Activated T-helper 2 cell treated with anti-CD3 and anti-CD28 coated beads, Interferon-gamma antibody, Interleukin-2, Interleukin-4, amounts not matched to agents 10 μg/mL and 5 μg/mL and 100 μg/mL, durations not matched to agents 14 hours and 24 hours and 36 hours (primary cell): ENCODE measurements at regions not wholly inside any gene's neighbourhood (a gene's known extent, or its start where the extent isn't known, plus 50 kb on each side); places are given as distances from the start of the nearest gene placed in this dataset.

Source experiments
- DNase-seq: peaks from one replicate; pipeline ENCODE4 v3.0.0; 2021; ENCODE audit warnings: low spot score
- H3K27ac Mint-ChIP-seq: one replicate; pipeline ENCODE4 v1.8.0; 2021; ENCODE audit warnings: mixed read lengths
- H3K27me3 Mint-ChIP-seq: one replicate; pipeline ENCODE4 v1.8.0; 2021; ENCODE audit warnings: low read depth, mixed read lengths
- H3K36me3 Mint-ChIP-seq: one replicate; pipeline ENCODE4 v1.8.0; 2021; ENCODE audit warnings: low read depth, mixed read lengths
- H3K4me1 Mint-ChIP-seq: one replicate; pipeline ENCODE4 v1.8.0; 2021; ENCODE audit warnings: low read depth, mixed read lengths
- H3K4me3 Mint-ChIP-seq: one replicate; pipeline ENCODE4 v1.8.0; 2021; ENCODE audit warnings: low read depth, mild to moderate bottlenecking, moderate library complexity, mixed read lengths
- H3K9me3 Mint-ChIP-seq: one replicate; pipeline ENCODE4 v1.8.0; 2021; ENCODE audit warnings: mixed read lengths
- intact Hi-C: fragments of 100-400 bp; cut with micrococcal nuclease; formaldehyde crosslinking; loops from one replicate; pipeline ENCODE4 v1.15.1; 2023

GRCh38 chr4:165689159-165689558 lies 183.9 kb upstream of the TLL1 start:
- H3K36me3 Mint-ChIP-seq, result no peaks in the 10 kb centered on the region
- no peaks in the 10 kb centered on the region for H3K4me1 Mint-ChIP-seq
- H3K27me3 Mint-ChIP-seq, result no peaks in the 10 kb centered on the region
- intact Hi-C loops, result no loop called here
- no peaks in the 10 kb centered on the region for H3K9me3 Mint-ChIP-seq
- H3K4me3 Mint-ChIP-seq, result no peak overlapping the region
- no peak overlapping the region for H3K27ac Mint-ChIP-seq
- DNase-seq, result no peak

GRCh38 chr4:165692082-165692481 lies 181.0 kb upstream of the TLL1 start:
- no peak overlapping the region for H3K4me3 Mint-ChIP-seq
- H3K27me3 Mint-ChIP-seq, result no peaks in the 10 kb centered on the region
- intact Hi-C loops, result no loop called here
- no peak overlapping the region for H3K27ac Mint-ChIP-seq
- no peaks in the 10 kb centered on the region for H3K9me3 Mint-ChIP-seq
- no peak for DNase-seq
- no peaks in the 10 kb centered on the region for H3K36me3 Mint-ChIP-seq
- H3K4me1 Mint-ChIP-seq, result no peaks in the 10 kb centered on the region

GRCh38 chr4:165698272-165698671 lies 174.8 kb upstream of the TLL1 start:
- Mint-ChIP-seq H3K4me3 (no peak overlapping the region), H3K36me3 (no peaks in the 10 kb centered on the region), H3K9me3 (no peaks in the 10 kb centered on the region), H3K4me1 (no peaks in the 10 kb centered on the region), H3K27me3 (no peaks in the 10 kb centered on the region), H3K27ac (no peak overlapping the region)
- intact Hi-C loops, result no loop called here
- no peak for DNase-seq

GRCh38 chr4:165699055-165699454 lies 174.0 kb upstream of the TLL1 start:
- H3K36me3 Mint-ChIP-seq, result no peaks in the 10 kb centered on the region
- H3K9me3 Mint-ChIP-seq, result no peaks in the 10 kb centered on the region
- no peaks in the 10 kb centered on the region for H3K27me3 Mint-ChIP-seq
- intact Hi-C loops, result no loop called here
- H3K27ac Mint-ChIP-seq, result no peak overlapping the region
- H3K4me1 Mint-ChIP-seq, result no peaks in the 10 kb centered on the region
- H3K4me3 Mint-ChIP-seq, result no peak overlapping the region
- no peak for DNase-seq

- Mint-ChIP-seq H3K27ac (no peak overlapping the region), H3K9me3 (no peaks in the 10 kb centered on the region), H3K4me1 (no peaks in the 10 kb centered on the region), H3K36me3 (no peaks in the 10 kb centered on the region), H3K27me3 (no peaks in the 10 kb centered on the region), H3K4me3 (no peak overlapping the region)
- intact Hi-C loops, result loop anchor here (5.0 kb wide), 1 partner anchor 164 kb away; no protein-coding TSS in a partner anchor
- no peak for DNase-seq
Observed at GRCh38 chr4:165700855-165701254, 172.2 kb upstream of the TLL1 start.

- DNase-seq, result no peak
- intact Hi-C loops, result no loop called here
- no peak overlapping the region for H3K4me3 Mint-ChIP-seq
- H3K36me3 Mint-ChIP-seq, result no peaks in the 10 kb centered on the region
- no peak overlapping the region for H3K27ac Mint-ChIP-seq
- H3K4me1 Mint-ChIP-seq, result no peaks in the 10 kb centered on the region
- H3K27me3 Mint-ChIP-seq, result no peaks in the 10 kb centered on the region
- H3K9me3 Mint-ChIP-seq, result no peaks in the 10 kb centered on the region
Observed at GRCh38 chr4:165707128-165707527, 165.9 kb upstream of the TLL1 start.

- no peaks in the 10 kb centered on the region for H3K36me3 Mint-ChIP-seq
- H3K9me3 Mint-ChIP-seq, result no peaks in the 10 kb centered on the region
- H3K27ac Mint-ChIP-seq, result no peak overlapping the region
- H3K4me1 Mint-ChIP-seq, result no peaks in the 10 kb centered on the region
- no peak for DNase-seq
- H3K27me3 Mint-ChIP-seq, result no peaks in the 10 kb centered on the region
- intact Hi-C loops, result no loop called here
- H3K4me3 Mint-ChIP-seq, result no peak overlapping the region
Observed at GRCh38 chr4:165709516-165709915, 163.5 kb upstream of the TLL1 start.

GRCh38 chr4:165709973-165710526 lies 163.0 kb upstream of the TLL1 start:
- H3K27me3 Mint-ChIP-seq, result no peaks in the 10 kb centered on the region
- no peaks in the 10 kb centered on the region for H3K36me3 Mint-ChIP-seq
- no peak overlapping the region for H3K27ac Mint-ChIP-seq
- H3K9me3 Mint-ChIP-seq, result no peaks in the 10 kb centered on the region
- DNase-seq, result no peak
- no peak overlapping the region for H3K4me3 Mint-ChIP-seq
- intact Hi-C loops, result no loop called here
- H3K4me1 Mint-ChIP-seq, result no peaks in the 10 kb centered on the region

GRCh38 chr4:165711436-165711835 lies 161.6 kb upstream of the TLL1 start:
- no peaks in the 10 kb centered on the region for H3K36me3 Mint-ChIP-seq
- no peaks in the 10 kb centered on the region for H3K9me3 Mint-ChIP-seq
- no peaks in the 10 kb centered on the region for H3K4me1 Mint-ChIP-seq
- no peak overlapping the region for H3K4me3 Mint-ChIP-seq
- DNase-seq, result no peak
- no peak overlapping the region for H3K27ac Mint-ChIP-seq
- no peaks in the 10 kb centered on the region for H3K27me3 Mint-ChIP-seq
- intact Hi-C loops, result no loop called here

- DNase-seq, result no peak
- Mint-ChIP-seq H3K27me3 (no peaks in the 10 kb centered on the region), H3K36me3 (no peaks in the 10 kb centered on the region), H3K4me3 (no peak overlapping the region), H3K9me3 (no peaks in the 10 kb centered on the region), H3K4me1 (no peaks in the 10 kb centered on the region), H3K27ac (no peak overlapping the region)
- intact Hi-C loops, result no loop called here
Observed at GRCh38 chr4:165711912-165712311, 161.1 kb upstream of the TLL1 start.

- Mint-ChIP-seq H3K27me3 (no peaks in the 10 kb centered on the region), H3K9me3 (no peaks in the 10 kb centered on the region), H3K4me3 (no peak overlapping the region), H3K36me3 (no peaks in the 10 kb centered on the region), H3K4me1 (no peaks in the 10 kb centered on the region), H3K27ac (no peak overlapping the region)
- intact Hi-C loops, result no loop called here
- no peak for DNase-seq
Observed at GRCh38 chr4:165714650-165715049, 158.4 kb upstream of the TLL1 start.

- no peaks in the 10 kb centered on the region for H3K4me1 Mint-ChIP-seq
- no peak overlapping the region for H3K4me3 Mint-ChIP-seq
- no peak for DNase-seq
- H3K27ac Mint-ChIP-seq, result no peak overlapping the region
- intact Hi-C loops, result no loop called here
- H3K27me3 Mint-ChIP-seq, result no peaks in the 10 kb centered on the region
- H3K9me3 Mint-ChIP-seq, result no peaks in the 10 kb centered on the region
- no peaks in the 10 kb centered on the region for H3K36me3 Mint-ChIP-seq
Observed at GRCh38 chr4:165715211-165715610, 157.8 kb upstream of the TLL1 start.

- Mint-ChIP-seq H3K27ac (no peak overlapping the region), H3K4me3 (no peak overlapping the region), H3K9me3 (no peaks in the 10 kb centered on the region), H3K4me1 (no peaks in the 10 kb centered on the region), H3K27me3 (no peaks in the 10 kb centered on the region), H3K36me3 (no peaks in the 10 kb centered on the region)
- DNase-seq, result no peak
- intact Hi-C loops, result no loop called here
Observed at GRCh38 chr4:165715989-165716388, 157.0 kb upstream of the TLL1 start.

- intact Hi-C loops, result no loop called here
- H3K27ac Mint-ChIP-seq, result no peak overlapping the region
- DNase-seq, result no peak
- H3K9me3 Mint-ChIP-seq, result no peaks in the 10 kb centered on the region
- no peaks in the 10 kb centered on the region for H3K4me1 Mint-ChIP-seq
- no peak overlapping the region for H3K4me3 Mint-ChIP-seq
- H3K27me3 Mint-ChIP-seq, result no peaks in the 10 kb centered on the region
- H3K36me3 Mint-ChIP-seq, result no peaks in the 10 kb centered on the region
Observed at GRCh38 chr4:165716472-165716871, 156.6 kb upstream of the TLL1 start.
